HG02763 (cell line): ENCODE measurements at regions not wholly inside any gene's neighbourhood (a gene's known extent, or its start where the extent isn't known, plus 50 kb on each side); places are given as distances from the start of the nearest gene placed in this dataset.

Experiments
- ATAC-seq: cut with Tn5 transposase; IDR thresholded peaks from one replicate; pipeline ENCODE4 v1.9.1; 2021; ENCODE audit warnings: mild to moderate bottlenecking, moderate library complexity; ENCODE audit not compliant: unreplicated experiment

DNA sequence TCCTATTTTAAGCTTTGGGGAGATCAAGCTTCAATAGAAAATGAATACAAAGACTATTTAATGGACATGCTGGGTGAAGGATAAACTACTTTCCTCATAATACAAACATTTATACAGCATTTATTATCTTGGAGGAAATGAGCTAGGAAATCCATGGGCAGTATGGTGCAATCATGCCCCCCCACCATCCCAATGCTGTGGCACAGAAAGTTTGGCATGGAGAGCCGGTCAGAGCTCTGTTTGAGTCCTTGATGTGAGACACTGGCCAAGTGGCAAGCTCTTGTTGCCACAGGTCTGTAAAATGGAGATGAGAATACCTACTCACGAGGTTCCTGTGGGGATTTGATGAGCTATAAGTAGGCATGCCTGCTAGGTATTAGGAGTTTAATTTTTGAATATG, 120.6 kb downstream of the MAB21L3 start:
- ATAC-seq = no peak

DNA sequence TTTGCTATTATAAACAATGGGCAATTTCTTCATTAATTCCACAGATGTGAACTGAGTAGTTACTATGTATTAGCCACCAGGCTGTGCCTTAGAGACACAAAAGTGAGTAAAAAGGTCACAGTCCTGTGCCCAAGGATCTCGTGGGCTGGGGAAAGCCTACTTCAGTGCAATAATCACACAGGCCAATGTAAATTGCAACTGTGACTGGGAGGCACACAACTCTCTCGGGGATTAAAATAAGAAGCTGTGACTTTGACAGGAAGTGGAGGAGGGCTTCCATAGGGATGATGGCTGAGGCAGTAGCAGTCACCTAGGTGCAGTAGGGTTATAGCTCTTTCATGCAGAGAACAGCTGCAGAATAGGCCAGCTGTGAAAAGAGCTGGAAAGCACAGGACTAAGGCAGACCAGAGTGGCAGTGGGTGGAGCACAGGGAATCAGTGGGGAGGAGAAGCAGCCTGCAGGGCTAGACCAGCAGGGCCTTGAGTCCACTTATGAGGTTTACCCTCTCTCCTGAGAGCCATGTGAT, 121.9 kb downstream of the MAB21L3 start:
- no peak for ATAC-seq

DNA sequence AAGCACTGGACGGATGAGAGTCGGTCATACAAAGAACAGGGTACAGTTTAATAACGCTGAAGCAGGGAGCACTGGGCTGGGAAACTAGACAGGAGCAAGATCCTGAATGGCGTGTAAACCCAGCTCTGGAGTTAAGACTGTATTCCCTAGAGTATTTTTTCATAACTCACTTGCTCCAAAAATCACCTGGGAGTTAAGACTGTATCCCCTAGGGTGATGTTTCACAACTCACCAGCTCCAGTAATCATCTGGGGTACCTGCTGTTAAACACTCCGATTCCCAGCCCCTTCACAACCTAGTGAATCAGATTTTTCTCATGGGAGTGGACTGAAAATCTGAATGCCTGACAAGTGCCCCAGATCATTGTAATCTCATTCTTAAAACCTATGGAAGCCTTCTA, 123.2 kb downstream of the MAB21L3 start:
- ATAC-seq = no peak

DNA sequence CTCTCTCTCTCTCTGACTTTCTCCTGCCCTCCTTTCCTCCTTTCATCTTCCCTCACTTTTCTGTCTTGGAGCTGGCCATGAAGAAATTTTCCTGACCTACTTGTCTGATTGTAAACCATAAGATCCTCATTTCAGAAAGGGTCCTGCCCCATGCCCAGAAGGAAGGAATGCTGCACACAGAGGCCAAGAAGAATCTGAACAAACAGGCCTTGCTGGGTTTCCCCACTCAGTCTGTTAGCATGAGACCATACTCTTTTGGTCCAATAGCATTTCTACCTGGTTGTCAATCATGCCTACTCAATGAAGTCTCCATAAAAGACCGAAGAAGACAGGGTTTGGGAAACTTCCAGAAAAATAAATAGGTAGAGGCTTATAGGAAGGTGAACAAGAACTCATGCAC, 128.7 kb downstream of the MAB21L3 start:
- ATAC-seq = no peak

DNA sequence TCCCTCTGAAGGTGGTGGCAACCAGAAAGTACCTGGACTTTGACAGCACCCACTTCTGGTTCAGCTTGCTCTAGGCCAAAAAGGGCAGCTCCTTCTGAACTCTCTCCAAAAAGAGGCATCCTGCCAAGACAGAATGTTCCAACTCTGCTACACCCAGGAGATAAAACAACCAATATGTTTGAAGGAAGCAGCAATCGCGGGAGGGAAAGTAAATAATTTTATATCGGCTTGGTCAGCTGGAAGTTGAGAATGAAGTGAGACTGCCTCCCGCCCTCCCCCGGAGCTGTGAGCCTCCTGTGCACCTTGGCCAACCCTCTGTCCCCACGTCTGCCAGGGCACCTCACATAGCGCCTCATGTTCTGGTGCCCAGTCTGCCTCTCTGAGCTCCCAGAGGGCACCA, 130.3 kb upstream of the ATP1A1 start:
- ATAC-seq = no peak

DNA sequence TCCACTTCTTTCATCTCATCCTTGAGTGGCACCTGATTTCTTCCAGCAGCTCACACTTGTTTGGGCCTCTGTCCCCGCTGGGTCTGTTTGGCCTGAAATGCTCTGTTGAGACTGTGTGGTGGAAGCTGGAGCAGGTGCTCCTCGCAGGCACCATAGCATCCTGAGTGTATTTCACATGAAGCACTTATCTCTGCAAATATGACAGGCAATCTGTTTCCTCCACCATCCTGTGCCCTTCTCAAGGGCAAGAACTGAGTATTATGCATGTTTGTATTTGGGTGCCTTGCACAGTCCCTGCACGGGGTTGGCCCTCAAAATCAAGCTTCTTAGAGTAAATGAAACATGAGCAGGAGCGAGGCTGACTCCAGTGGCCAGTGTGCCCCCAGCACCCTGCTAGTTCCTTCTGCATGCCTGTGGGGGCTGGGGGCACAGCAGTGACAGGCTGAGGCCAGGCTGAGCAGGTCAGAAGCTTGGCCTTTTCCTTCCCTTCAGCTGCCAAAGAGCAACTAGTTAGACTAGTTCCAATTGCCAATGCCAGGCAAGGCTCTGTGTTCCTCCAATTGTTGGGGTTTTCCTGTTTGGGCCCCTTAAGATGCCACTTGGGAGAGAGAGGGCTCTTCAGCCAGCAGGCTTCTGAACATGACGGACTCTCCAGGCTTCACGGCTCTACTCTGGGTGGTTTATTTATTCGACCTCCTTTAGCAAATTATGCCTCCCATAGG, 129.6 kb upstream of the ATP1A1 start:
- no peak for ATAC-seq

DNA sequence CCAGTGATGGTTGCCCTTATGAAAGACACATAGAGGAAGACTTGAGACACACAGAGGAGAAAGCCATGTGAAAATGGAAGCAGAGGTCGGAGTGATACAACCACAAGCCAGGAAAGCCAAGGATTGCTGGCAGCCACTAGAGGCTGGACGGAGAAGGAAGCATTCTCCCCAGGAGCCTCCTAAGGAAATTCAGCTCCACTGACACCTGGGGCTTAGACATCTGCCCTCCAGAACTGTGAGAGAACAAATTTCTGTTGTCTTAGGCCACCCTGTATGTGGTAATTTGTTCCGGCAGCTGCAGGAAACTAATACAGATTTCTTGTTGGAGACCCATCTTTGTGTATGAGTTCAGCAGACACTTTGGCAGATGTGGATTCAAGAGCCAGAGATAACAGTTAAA, 126.9 kb upstream of the ATP1A1 start:
- ATAC-seq = no peak

DNA sequence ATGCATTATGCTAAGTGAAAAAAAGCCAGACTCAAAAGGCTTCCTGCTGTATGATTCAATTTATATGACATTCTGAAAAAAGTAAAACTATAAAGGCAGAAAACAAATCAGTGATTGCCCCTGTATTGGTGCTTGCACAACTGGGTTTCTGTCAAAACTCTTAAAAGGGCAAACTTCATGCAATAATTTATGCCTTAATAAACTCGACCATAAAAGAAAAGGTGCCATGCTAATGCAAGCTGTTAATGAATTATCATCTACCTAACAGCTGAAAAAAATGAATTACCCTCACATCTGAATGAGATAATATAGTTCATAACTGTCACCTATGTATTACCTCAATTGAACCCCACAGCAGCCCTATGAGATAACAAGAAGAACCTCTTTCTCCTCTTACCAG, 120.8 kb upstream of the ATP1A1 start:
- no peak for ATAC-seq

DNA sequence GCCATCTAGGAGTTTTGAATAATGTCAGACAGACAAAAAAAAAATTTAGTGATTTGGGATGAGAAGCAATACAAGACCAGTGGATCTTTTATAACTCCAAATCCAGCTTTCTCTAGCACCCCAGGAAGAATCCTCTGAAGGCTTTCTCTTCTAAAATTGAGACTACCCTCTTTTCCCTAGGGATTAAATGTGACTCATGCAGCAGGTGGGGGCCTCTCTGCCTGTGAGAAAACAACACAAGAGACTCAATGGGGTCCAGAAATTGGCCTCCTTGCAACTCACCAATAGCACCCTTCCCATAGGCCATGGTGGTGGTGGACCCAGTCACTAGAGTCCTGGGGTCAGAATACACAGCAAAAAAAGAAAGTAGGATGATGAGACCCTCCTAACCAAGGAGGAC, 120.3 kb upstream of the ATP1A1 start:
- ATAC-seq = no peak

DNA sequence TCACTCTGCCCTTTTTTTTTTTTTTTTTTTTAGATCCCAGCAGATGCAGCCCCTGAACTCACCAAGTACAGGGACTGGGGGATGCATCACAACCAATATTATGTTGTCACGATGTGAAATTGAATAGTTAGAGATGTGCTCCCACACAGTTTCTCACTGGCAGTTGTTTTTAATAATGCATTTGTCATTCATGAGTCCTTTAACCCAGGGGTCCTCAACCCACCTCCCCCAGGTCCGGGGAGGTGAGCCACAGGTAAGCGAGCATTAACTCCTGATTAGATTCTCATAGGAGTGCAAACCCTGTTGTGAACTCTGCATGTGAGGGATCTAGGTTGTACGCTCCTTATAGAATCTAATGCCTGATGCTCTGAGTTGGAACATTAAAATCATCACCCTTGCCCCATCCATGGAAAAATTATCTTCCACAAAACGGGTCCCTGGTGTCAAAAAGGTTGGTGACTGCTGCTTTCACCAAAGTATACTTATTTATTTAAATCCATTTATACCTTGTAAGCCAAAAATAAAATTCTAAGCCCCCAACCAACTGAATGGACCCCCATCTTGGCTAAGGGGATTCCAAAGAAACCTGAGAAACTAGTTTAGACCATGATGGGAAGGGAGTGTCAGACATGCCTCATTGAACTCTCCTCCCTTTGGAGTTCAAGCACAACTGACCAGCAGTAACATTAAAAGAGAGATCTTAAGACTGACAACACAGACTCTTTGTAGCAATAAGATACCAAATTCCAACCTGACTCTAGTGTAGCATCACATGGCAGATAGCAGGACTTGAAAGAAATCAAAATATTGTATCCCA, 119.3 kb upstream of the ATP1A1 start:
- no peak for ATAC-seq

DNA sequence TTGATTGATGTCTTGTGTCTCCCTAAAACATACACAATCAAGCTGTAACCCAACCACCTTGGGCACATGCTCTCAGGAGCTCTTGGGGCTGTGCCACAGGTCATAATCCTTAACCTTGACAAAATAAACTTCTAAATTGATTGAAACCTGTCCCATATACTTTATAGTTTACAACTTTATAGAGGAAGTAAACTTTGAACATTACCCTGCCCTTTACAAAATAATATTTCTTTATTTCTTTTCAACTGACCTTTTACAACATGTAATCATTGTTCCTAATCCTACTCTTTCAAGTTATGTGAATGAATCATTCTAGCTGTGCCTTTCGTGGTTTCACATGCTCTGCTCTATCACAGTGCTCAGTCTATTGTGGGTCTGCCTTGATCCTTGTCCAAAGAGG, 118.3 kb upstream of the ATP1A1 start:
- no peak for ATAC-seq

DNA sequence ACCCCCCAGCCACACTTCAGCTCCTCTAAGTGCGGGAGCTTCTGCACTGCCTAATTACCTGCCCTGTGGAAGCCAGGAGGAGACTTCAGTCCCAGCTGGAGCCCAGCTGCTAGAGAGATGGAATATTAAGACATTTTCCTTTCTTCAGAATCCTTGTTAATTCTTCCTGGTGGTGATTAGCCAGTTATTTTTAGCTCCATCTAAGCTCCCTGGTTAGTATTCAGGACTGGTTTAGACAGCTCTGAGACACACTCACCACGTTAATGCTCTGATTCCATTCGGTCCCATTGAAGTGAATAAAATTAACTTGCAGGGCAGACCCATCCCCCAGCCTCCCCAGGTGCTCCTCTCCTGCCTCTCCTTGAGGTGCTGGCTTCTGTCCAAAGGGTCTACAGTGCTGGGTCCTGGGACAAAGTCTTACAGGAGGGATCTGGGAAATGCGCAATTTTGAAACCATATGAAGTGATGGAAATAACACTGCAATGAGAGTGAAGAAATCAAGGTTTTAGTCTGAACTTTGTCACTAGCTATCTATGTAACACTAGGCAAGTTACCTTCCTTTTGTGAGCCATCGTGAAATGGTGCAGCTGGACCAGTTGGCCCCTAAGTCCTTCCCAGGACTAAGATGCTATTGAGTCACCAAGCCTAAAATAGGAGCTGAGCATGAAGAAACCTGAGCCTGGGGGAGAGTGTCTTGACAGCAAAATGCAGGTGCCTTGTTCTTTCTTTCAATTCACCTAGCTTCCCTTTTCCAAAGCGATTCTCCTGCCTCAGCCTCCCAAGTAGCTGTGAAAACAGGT, 117.4 kb upstream of the ATP1A1 start:
- no peak for ATAC-seq

DNA sequence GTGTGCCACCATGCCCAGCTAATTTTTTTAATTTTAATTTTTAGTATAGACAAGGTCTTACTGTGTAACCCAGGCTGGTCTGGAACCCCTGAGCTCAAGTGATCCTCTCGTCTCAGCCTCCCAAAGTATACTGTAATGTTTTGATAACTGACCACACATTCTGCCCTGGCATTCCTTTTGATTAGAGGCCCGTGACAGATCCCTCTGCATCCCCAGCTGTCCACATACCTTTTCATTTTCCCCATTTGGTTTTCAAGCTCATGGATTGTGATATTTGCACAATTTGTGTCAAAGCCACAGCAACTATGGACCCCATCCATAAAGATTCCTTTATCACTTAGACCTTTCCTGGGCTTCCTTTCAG, 116.8 kb upstream of the ATP1A1 start:
- no peak for ATAC-seq

DNA sequence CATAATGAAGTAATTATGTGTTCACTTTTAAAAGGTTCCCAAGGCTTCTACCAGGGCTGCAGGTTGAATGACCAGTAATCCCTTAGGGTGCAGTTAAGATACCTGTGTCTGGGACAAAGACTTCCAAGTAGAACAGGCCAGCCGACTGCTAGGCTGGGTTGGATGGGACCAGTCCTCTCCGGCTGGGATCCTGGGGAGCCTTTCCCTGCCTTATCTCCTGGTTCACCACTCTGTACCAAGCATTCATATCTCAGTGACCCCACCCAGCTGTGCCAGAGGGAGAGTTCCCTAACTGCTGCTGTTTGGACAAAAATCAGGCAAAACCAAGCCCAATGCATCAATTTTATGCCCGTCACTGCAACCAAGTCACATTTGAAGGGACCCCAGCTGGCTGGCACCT, 116.2 kb upstream of the ATP1A1 start:
- ATAC-seq = no peak

DNA sequence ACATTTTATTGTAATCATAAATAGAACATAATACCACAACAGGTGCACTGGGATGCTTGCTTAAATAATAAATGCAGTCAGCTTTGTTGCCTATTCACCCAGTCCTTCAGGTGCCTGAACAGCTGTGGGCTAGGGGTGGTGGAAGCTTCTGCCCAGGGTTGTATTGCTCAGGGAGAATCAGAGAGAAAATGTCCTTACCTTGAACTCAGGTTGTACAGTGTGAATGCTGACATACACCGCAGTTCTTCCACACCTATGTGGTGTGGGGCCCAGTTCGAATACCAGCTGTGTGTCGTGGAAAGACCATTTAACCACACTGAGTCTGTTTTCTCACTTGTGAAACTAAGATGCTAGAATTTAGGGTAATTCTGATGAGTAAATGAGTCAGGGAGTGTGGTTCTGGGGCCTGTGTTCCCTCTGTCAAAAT, 115.7 kb upstream of the ATP1A1 start:
- ATAC-seq = peak; percentile 51

DNA sequence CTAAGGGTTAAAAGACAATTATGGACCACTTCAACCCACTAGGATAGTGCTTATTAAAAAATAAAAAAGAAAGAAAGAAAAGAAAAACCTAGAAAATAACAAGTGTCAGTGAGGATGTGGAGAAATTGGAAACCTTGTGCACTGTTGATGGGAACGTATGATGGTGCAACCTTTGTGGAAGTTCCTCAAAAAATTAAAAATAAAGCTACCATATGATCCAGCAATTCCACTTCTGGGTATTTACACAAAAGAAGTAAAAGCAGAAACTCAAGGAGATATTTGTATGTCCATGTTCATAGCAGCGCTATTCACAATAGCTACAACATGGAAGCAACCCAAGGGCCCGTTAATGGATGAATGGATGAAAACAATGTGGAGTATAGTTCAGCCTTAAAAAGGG, 115.2 kb upstream of the ATP1A1 start:
- no peak for ATAC-seq

DNA sequence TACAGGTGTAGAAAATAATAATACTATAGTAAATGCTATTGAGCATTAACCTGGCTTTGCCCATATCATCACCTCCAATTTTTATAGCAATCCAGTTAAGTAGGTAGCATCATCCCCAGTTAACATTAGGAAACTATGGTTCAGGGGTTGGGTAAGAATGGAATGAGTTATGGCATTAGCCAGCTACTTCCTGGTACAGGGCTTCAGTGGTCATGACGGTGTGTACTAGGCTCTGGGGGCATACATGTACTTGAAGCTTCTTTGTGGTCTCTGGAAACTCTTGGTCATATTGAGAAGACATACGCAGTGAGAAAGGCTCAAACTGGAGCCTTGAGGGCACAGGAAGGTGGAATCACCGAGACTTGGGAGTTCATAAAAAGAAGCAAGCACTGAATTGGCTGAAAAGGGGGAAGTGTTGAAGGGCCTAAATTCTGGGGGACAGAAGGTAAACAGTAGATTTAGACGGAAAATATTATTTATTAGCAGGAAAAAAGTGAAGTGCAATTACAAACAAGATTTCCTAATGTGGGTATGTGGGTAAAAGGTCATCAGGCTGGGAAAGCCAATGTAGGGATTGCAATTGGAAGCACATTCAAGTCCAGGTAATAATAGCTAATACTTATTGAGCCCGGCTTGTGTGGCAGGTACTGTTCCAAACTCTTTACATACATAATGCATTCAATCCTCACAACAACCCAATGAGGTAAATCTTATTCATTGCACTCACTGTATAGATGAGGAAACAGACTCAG, 114.2 kb upstream of the ATP1A1 start:
- ATAC-seq = no peak

DNA sequence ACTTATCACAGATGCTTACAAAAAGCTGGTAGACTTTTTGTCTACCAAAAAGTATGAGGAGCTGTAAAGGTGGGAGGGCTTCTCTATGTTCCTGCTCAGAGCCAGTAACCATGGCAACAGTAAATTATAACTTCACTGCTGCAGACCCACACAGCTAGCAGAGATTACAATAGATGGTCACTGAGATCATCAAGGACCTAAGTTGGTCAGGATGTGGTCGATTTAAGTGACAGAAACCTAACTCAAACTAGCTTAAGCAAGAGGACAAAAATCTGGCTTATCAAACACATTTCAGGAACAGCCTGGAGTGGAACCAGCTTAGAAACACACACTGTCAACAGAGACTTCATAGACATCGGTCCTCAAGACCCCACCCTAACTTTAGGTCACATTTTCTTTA, 113.4 kb upstream of the ATP1A1 start:
- no peak for ATAC-seq

DNA sequence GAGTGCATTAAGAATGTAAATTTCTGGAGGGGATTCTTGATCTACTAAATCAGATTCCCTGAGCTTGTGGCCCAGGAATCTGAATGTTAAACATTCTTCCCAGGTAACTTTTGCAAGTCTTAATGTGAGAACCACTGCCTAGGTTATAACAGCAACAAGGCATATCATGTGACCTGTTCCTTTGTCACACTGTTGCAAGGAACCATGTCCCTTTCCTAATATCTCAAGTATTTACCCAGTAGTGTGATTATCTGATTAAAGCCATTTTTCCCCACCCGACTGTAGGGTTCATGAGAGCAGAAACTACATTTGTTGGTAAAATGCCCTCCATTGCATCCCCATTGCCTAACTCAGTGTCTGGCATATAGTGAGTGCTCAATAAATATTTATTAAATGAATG, 112.9 kb upstream of the ATP1A1 start:
- no peak for ATAC-seq

DNA sequence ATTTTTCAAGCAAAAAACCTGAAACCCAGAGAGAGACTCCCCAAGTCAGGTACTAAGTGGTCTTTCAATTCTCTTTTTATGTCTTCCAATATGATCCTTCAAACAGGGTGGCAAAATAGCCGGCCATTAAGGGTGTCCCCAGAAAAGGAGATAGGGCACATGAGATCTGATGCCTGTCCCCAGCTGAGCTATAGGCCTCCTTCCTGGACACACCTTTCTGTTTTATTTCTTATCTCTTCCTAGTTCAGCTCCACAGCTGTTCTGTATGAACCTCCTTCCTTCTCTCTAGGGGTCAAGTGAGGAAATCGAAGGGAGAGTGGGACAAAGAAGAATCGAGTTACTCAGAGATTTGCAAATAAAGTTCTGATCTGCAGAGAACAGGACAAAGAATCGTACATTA, 112.4 kb upstream of the ATP1A1 start:
- no peak for ATAC-seq

DNA sequence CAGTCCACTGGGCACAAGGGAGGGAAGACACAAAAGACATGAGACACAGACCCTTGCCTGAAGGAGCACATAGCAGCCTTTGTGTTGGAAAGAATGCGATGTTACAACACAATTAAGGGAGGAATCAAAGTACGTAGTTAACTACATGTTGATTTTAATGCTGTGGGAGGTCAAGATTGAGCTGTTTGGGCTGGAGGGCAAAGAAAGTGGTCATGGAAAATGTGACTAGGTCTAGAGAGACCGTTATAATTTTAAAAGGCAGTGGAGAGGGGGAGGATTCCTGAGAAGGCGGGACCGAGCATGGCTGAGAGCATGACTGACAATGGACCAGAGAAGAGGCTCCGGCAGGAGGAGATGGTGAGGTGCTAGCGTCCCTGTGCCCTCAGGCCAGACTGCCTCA, 111.8 kb upstream of the ATP1A1 start:
- no peak for ATAC-seq
